SK-N-SH (cell line): ENCODE measurements at regions not wholly inside any gene's neighbourhood (a gene's known extent, or its start where the extent isn't known, plus 50 kb on each side); places are given as distances from the start of the nearest gene placed in this dataset.

Experiments
- CTCF ChIA-PET: fragments of 300-600, 350-600 bp; formaldehyde crosslinking; extraction: SDS; loops from one replicate; lab custom pipeline; 2021; lab: Yijun Ruan, JAX
- POLR2A ChIA-PET: fragments of 350-600 bp; sonication (Branson Sonifier 250); formaldehyde crosslinking; extraction: SDS; loops from one replicate; lab custom pipeline; 2020; ENCODE audit warnings: antibody characterized with exemption, inconsistent platforms; lab: Yijun Ruan, JAX
- DNase-seq: peaks from one replicate; pipeline ENCODE4 v3.0.0; 2012
- H2AFZ ChIP-seq: fragments of 200-600 bp; sonication (generic); 2 replicates; pipeline ENCODE4 v1.8.1; 2016; ENCODE audit warnings: antibody characterized with exemption, mild to moderate bottlenecking, low read depth
- H3F3A ChIP-seq: fragments of 200-600 bp; sonication (generic); replicated peaks from 2 replicates; pipeline ENCODE3; 2016; ENCODE audit warnings: antibody characterized with exemption, mild to moderate bottlenecking; ENCODE audit not compliant: insufficient read depth
- H3K27ac ChIP-seq, 2 experiments: fragments of 200-500 bp in 1 of 2; fragments of 200-600 bp in 1 of 2; sonication (Bioruptor generic) in 1 of 2; sonication (generic), shearing (Covaris generic) in 1 of 2; 2 replicates each; pipeline versions ENCODE4 v1.5.1 to v1.6.1; 2014 to 2016; ENCODE audit warnings: low read depth in 2 of 2, inconsistent platforms in 1 of 2, low read length in 1 of 2, mild to moderate bottlenecking in 1 of 2, mixed read lengths in 1 of 2
- H3K27me3 ChIP-seq: fragments of 200-600 bp; sonication (generic), shearing (Covaris generic); 2 replicates; pipeline ENCODE4 v1.6.1; 2016; ENCODE audit warnings: mixed run types; ENCODE audit not compliant: insufficient read depth
- H3K36me3 ChIP-seq, 2 experiments: fragments of 200-500 bp in 1 of 2; fragments of 200-600 bp in 1 of 2; sonication (Bioruptor generic) in 1 of 2; sonication (generic) in 1 of 2; replicated peaks in 1 of 2; 2 replicates each; pipeline versions ENCODE3 to v1.5.1; 2014 to 2016; ENCODE audit warnings: low read length in 1 of 2, mild to moderate bottlenecking in 1 of 2; ENCODE audit not compliant: insufficient read depth in 2 of 2, control insufficient read depth in 1 of 2
- H3K4me1 ChIP-seq, 2 experiments: fragments of 200-500 bp in 1 of 2; fragments of 200-600 bp in 1 of 2; sonication (Bioruptor generic) in 1 of 2; sonication (generic), shearing (Covaris generic) in 1 of 2; 2 replicates each; pipeline versions ENCODE4 v1.5.1 to v1.6.1; 2014 to 2016; ENCODE audit warnings: low read depth in 1 of 2, low read length in 1 of 2, mixed run types in 1 of 2; ENCODE audit not compliant: insufficient read depth in 2 of 2, control insufficient read depth in 1 of 2
- H3K4me2 ChIP-seq: fragments of 200-600 bp; sonication (generic), shearing (Covaris generic); 2 replicates; pipeline ENCODE4 v1.6.1; 2017; ENCODE audit warnings: mixed run types
- H3K4me3 ChIP-seq, 2 experiments: fragments of 200-500 bp in 1 of 2; fragments of 200-600 bp in 1 of 2; sonication (Bioruptor generic) in 1 of 2; sonication (generic), shearing (Covaris generic) in 1 of 2; 2 replicates each; pipeline versions ENCODE4 v1.5.1 to v1.8.1; 2014 to 2016; ENCODE audit warnings: low read depth in 2 of 2, inconsistent platforms in 1 of 2, low read length in 1 of 2, mild to moderate bottlenecking in 1 of 2, mixed read lengths in 1 of 2, moderate library complexity in 1 of 2
- H3K79me2 ChIP-seq: fragments of 200-600 bp; sonication (generic); 2 replicates; pipeline ENCODE4 v1.8.1; 2017; ENCODE audit warnings: mild to moderate bottlenecking; ENCODE audit not compliant: insufficient read depth
- H3K9ac ChIP-seq: fragments of 200-600 bp; sonication (generic); 2 replicates; pipeline ENCODE4 v1.6.1; 2017; ENCODE audit warnings: mixed run types
- H3K9me2 ChIP-seq: fragments of 200-600 bp; sonication (generic); 2 replicates; pipeline ENCODE4 v1.6.1; 2017; ENCODE audit warnings: mixed run types
- H3K9me3 ChIP-seq: fragments of 200-600 bp; sonication (generic); 2 replicates; pipeline ENCODE4 v1.6.1; 2017; ENCODE audit warnings: mixed run types, mild to moderate bottlenecking, moderate library complexity
- H4K20me1 ChIP-seq: fragments of 200-600 bp; sonication (generic); 2 replicates; pipeline ENCODE4 v1.6.1; 2017; ENCODE audit warnings: mild to moderate bottlenecking, mixed run types; ENCODE audit not compliant: insufficient read depth
- ELF1 ChIP-seq: IDR thresholded peaks from 2 replicates; pipeline ENCODE4 v1.4.0; 2012
- FOSL2 ChIP-seq: IDR thresholded peaks from 2 replicates; pipeline ENCODE4 v1.4.0; 2012; ENCODE audit warnings: low read depth, mild to moderate bottlenecking, moderate library complexity, borderline replicate concordance
- FOXJ3 ChIP-seq: sonication (generic); formaldehyde crosslinking; IDR thresholded peaks from 2 replicates; pipeline ENCODE4 v1.5.1; 2020; ENCODE audit warnings: mild to moderate bottlenecking, missing genetic modification reagents
- FOXM1 ChIP-seq: IDR thresholded peaks from 2 replicates; pipeline ENCODE4 v1.4.0; 2012; ENCODE audit warnings: low read depth, mild to moderate bottlenecking
- JUND ChIP-seq: IDR thresholded peaks from 2 replicates; pipeline ENCODE4 v1.4.0; 2012
- MEF2A ChIP-seq: IDR thresholded peaks from 2 replicates; pipeline ENCODE4 v1.4.0; 2012; ENCODE audit warnings: low read depth, borderline replicate concordance
- RCOR1 ChIP-seq: fragments of 150-350 bp; IDR thresholded peaks from 2 replicates; pipeline ENCODE4 v1.6.1; 2017; ENCODE audit warnings: antibody characterized with exemption, low read length
- SIN3A ChIP-seq: IDR thresholded peaks from 2 replicates; pipeline ENCODE4 v1.6.1; 2012; ENCODE audit warnings: low read depth, mild to moderate bottlenecking, low read length, moderate library complexity, borderline replicate concordance
- SMC3 ChIP-seq: IDR thresholded peaks from 2 replicates; pipeline ENCODE4 v1.6.1; 2012; ENCODE audit warnings: low read depth, low read length, improper control_type of control experiment
- TEAD4 ChIP-seq: IDR thresholded peaks from 2 replicates; pipeline ENCODE4 v1.4.0; 2012; ENCODE audit warnings: mild to moderate bottlenecking, borderline replicate concordance; ENCODE audit not compliant: insufficient read depth
- ZBTB33 ChIP-seq: IDR thresholded peaks from 2 replicates; pipeline ENCODE4 v1.4.0; 2012; ENCODE audit warnings: low read depth, borderline replicate concordance
- WGBS: methylation state at CpG from one replicate; pipeline ENCODE4 v1.1.6; 2017; ENCODE audit warnings: low lambda C conversion rate; 5-methylcytosine and 5-hydroxymethylcytosine counted together
- TF ChIP-seq, protein P1 (sequence below): fragments of 200-600 bp; sonication (generic); IDR thresholded peaks from 2 replicates; pipeline ENCODE4 v1.6.1; 2017; ENCODE audit warnings: antibody characterized with exemption, mild to moderate bottlenecking, moderate library complexity
- TF ChIP-seq, protein P2 (sequence below): fragments of 150-350 bp; IDR thresholded peaks from 2 replicates; pipeline ENCODE4 v1.6.1; 2017; ENCODE audit warnings: antibody characterized with exemption, low read length, low read depth, borderline replicate concordance

DNA sequence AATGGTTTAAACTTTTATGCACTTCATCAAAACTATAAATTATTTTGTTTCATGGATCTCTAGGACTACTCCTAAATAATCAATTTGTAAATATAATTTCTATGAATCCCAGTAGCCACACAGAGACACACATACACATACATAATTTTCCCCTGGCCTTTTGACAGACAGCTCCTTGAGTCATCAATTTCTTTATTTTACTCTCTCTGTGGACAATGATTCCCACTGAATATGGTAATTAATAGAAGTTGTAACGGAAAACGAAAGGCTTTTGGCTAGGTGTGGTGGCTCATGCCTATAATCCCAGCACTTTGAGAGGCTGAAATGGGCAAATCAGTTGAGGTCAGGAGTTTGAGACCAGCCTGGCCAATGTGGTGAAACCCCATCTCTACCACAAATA lies 235.1 kb downstream of the EPHA4 start:
- ChIA-PET CTCF (no interaction called here), POLR2A (no interaction called here)
- Histone ChIP-seq H3K9me3 (no peaks in the 10 kb centered on the region), H3K27me3 (no peaks in the 10 kb centered on the region), H3K4me3 (no peak overlapping the region), H3F3A (no peaks in the 10 kb centered on the region), H3K4me1 (peaks cover 0 to 2% of the 10 kb centered on the region in 2 experiments; a peak in 1 of 4 replicates), H4K20me1 (no peaks in the 10 kb centered on the region), H2AFZ (no peak overlapping the region), H3K27ac (no peak overlapping the region), H3K4me2 (no peak overlapping the region), H3K9ac (no peak overlapping the region), H3K79me2 (no peaks in the 10 kb centered on the region), H3K9me2 (no peaks in the 10 kb centered on the region), H3K36me3 (no peaks in the 10 kb centered on the region)
- no peak for DNase-seq
- WGBS = 9% methylated on average over 2 of the region's 2 CpGs
- TF ChIP-seq MEF2A (no peak), FOXM1 (no peak), SIN3A (no peak), RCOR1 (no peak), FOXJ3 (CRISPR knock-in tag) (no peak), ZBTB33 (no peak), SMC3 (no peak), ELF1 (no peak), FOSL2 (no peak), TEAD4 (no peak), JUND (no peak)
- TF ChIP-seq, protein P1, sequence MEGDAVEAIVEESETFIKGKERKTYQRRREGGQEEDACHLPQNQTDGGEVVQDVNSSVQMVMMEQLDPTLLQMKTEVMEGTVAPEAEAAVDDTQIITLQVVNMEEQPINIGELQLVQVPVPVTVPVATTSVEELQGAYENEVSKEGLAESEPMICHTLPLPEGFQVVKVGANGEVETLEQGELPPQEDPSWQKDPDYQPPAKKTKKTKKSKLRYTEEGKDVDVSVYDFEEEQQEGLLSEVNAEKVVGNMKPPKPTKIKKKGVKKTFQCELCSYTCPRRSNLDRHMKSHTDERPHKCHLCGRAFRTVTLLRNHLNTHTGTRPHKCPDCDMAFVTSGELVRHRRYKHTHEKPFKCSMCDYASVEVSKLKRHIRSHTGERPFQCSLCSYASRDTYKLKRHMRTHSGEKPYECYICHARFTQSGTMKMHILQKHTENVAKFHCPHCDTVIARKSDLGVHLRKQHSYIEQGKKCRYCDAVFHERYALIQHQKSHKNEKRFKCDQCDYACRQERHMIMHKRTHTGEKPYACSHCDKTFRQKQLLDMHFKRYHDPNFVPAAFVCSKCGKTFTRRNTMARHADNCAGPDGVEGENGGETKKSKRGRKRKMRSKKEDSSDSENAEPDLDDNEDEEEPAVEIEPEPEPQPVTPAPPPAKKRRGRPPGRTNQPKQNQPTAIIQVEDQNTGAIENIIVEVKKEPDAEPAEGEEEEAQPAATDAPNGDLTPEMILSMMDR = no peak
- TF ChIP-seq, protein P2, sequence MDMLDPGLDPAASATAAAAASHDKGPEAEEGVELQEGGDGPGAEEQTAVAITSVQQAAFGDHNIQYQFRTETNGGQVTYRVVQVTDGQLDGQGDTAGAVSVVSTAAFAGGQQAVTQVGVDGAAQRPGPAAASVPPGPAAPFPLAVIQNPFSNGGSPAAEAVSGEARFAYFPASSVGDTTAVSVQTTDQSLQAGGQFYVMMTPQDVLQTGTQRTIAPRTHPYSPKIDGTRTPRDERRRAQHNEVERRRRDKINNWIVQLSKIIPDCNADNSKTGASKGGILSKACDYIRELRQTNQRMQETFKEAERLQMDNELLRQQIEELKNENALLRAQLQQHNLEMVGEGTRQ = no peak
